ENCODE measurements at regions not wholly inside any gene's neighbourhood (a gene's known extent, or its start where the extent isn't known, plus 50 kb on each side); places are given as distances from the start of the nearest gene placed in this dataset.

DNA sequence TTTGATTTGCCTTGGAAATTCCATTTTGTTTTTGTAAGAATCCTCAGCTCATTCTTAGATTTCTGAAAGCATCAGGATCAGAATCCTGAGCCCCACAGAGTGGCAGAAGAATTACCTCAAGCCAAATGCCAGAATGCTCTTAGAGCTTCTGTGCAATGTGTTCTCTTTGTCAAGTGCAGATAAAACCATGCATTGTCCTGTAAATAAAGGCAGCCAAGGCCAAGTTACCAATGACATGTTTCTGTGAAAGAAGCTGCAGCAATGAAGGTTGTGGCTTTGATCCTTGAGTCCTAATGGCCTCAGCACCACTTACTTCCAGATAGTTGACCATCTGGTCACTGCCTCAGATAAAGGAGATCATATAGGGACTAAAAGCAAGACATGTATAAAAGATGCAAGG is 343.3 kb upstream of the AKR1E2 start:
- TF ChIP-seq, protein P1, sequence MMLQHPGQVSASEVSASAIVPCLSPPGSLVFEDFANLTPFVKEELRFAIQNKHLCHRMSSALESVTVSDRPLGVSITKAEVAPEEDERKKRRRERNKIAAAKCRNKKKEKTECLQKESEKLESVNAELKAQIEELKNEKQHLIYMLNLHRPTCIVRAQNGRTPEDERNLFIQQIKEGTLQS (CRISPR knock-in tag; conservative IDR thresholded peaks at IDR 0.05) = no peak
- TF ChIP-seq, protein P2, sequence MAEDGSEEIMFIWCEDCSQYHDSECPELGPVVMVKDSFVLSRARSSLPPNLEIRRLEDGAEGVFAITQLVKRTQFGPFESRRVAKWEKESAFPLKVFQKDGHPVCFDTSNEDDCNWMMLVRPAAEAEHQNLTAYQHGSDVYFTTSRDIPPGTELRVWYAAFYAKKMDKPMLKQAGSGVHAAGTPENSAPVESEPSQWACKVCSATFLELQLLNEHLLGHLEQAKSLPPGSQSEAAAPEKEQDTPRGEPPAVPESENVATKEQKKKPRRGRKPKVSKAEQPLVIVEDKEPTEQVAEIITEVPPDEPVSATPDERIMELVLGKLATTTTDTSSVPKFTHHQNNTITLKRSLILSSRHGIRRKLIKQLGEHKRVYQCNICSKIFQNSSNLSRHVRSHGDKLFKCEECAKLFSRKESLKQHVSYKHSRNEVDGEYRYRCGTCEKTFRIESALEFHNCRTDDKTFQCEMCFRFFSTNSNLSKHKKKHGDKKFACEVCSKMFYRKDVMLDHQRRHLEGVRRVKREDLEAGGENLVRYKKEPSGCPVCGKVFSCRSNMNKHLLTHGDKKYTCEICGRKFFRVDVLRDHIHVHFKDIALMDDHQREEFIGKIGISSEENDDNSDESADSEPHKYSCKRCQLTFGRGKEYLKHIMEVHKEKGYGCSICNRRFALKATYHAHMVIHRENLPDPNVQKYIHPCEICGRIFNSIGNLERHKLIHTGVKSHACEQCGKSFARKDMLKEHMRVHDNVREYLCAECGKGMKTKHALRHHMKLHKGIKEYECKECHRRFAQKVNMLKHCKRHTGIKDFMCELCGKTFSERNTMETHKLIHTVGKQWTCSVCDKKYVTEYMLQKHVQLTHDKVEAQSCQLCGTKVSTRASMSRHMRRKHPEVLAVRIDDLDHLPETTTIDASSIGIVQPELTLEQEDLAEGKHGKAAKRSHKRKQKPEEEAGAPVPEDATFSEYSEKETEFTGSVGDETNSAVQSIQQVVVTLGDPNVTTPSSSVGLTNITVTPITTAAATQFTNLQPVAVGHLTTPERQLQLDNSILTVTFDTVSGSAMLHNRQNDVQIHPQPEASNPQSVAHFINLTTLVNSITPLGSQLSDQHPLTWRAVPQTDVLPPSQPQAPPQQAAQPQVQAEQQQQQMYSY (CRISPR knock-in tag; IDR thresholded peaks at IDR 0.05) = no peak
- TF ChIP-seq, protein P3, sequence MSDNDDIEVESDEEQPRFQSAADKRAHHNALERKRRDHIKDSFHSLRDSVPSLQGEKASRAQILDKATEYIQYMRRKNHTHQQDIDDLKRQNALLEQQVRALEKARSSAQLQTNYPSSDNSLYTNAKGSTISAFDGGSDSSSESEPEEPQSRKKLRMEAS (CRISPR knock-in tag; IDR thresholded peaks at IDR 0.05) = no peak
